Body of pancreas (tissue), 4 donors: ENCODE measurements at regions not wholly inside any gene's neighbourhood (a gene's known extent, or its start where the extent isn't known, plus 50 kb on each side); places are given as distances from the start of the nearest gene placed in this dataset.

Source experiments
- CTCF ChIP-seq, 7 experiments: fragments of 450-650 bp in 4 of 7; fragments of 200-600 bp in 3 of 7; sonication (generic) in 3 of 7; IDR thresholded peaks; one replicate each; pipeline ENCODE4 v1.5.1; 2016 to 2019; ENCODE audit warnings: antibody characterized with exemption in 7 of 7
- POLR2A ChIP-seq, 3 donors: fragments of 450-650 bp; IDR thresholded peaks; one replicate each; pipeline ENCODE4 v1.6.1; 2016; ENCODE audit warnings: antibody characterized with exemption in 3 of 3, mild to moderate bottlenecking in 2 of 3

GRCh38 chr2:193841384-193842150, 1646.8 kb upstream of the TMEFF2 start:
- TF ChIP-seq CTCF (IDR thresholded peaks at IDR 0.05) (no peak), POLR2A (IDR thresholded peaks at IDR 0.05) (no peak)
